ENCODE measurements at regions not wholly inside any gene's neighbourhood (a gene's known extent, or its start where the extent isn't known, plus 50 kb on each side); places are given as distances from the start of the nearest gene placed in this dataset.

GRCh38 chr16:86050591-86051367, 151.8 kb downstream of the IRF8 start:
- H3K27ac ChIP-seq (ENCODE audit: control insufficient read depth, insufficient read depth, low read length), result no peak overlapping the region
- FAIRE-seq, result no peak
- H3K9me1 ChIP-seq (ENCODE audit: control insufficient read depth, extremely low read depth, insufficient read depth, low read length), result no peaks in the 10 kb centered on the region
- H3K4me2 ChIP-seq (ENCODE audit: control insufficient read depth, extremely low read depth, insufficient read depth, low read depth, low read length), result no peak overlapping the region
- H3K4me1 ChIP-seq (ENCODE audit: control insufficient read depth, extremely low read depth, insufficient read depth, low read length), result no peaks in the 10 kb centered on the region
- DNase-seq (ENCODE audit: low read depth, low spot score), result no peak
- H4K20me1 ChIP-seq (ENCODE audit: control insufficient read depth, extremely low read depth, insufficient read depth, low read length), result no peaks in the 10 kb centered on the region
- peaks cover 23% of the 10 kb centered on the region for H3K27me3 ChIP-seq (ENCODE audit: control insufficient read depth, extremely low read depth, insufficient read depth, low read length)
- no peak overlapping the region for H3K4me3 ChIP-seq (ENCODE audit: control insufficient read depth in 2 of 3, extremely low read depth in 1 of 3, insufficient read depth in 2 of 3, low read depth in 1 of 3, low read length in 3 of 3)
- H3K9ac ChIP-seq (ENCODE audit: control insufficient read depth, extremely low read depth, insufficient read depth, low read length), result no peak overlapping the region
- H3K79me2 ChIP-seq (ENCODE audit: control insufficient read depth, insufficient read depth, low read length), result no peaks in the 10 kb centered on the region
- no peak overlapping the region for H2AFZ ChIP-seq (ENCODE audit: control insufficient read depth, low read length)
- H3K9me3 ChIP-seq (ENCODE audit: control insufficient read depth, low read depth, low read length), result no peaks in the 10 kb centered on the region
- TF ChIP-seq EZH2 (IDR thresholded peaks at IDR 0.05; ENCODE audit: low read length), result no peak
- TF ChIP-seq CTCF (optimal IDR thresholded peaks at IDR 0.05 in 1 of 3, IDR thresholded peaks at IDR 0.05 in 1 of 3, conservative IDR thresholded peaks at IDR 0.05 in 1 of 3; ENCODE audit: extremely low read depth in 1 of 3, insufficient read depth in 2 of 3, low read length in 3 of 3), result no peak
- no peaks in the 10 kb centered on the region for H3K36me3 ChIP-seq (ENCODE audit: control insufficient read depth in 2 of 2, extremely low read depth in 1 of 2, insufficient read depth in 2 of 2, low read length in 2 of 2)
- dilution Hi-C loops (cut with MboI; ENCODE audit: extremely low pct_ligation_motif_present, low sequenced_read_pairs), result no loop called here

GRCh38 chr16:86051368-86052114, 152.6 kb downstream of the IRF8 start:
- dilution Hi-C loops (cut with MboI; ENCODE audit: extremely low pct_ligation_motif_present, low sequenced_read_pairs), result no loop called here
- Histone ChIP-seq H3K4me2 (ENCODE audit: control insufficient read depth, extremely low read depth, insufficient read depth, low read depth, low read length) (no peak overlapping the region), H3K9me1 (ENCODE audit: control insufficient read depth, extremely low read depth, insufficient read depth, low read length) (no peaks in the 10 kb centered on the region), H3K9ac (ENCODE audit: control insufficient read depth, extremely low read depth, insufficient read depth, low read length) (no peak overlapping the region), H3K27ac (ENCODE audit: control insufficient read depth, insufficient read depth, low read length) (no peak overlapping the region), H3K79me2 (ENCODE audit: control insufficient read depth, insufficient read depth, low read length) (no peaks in the 10 kb centered on the region), H2AFZ (ENCODE audit: control insufficient read depth, low read length) (no peak overlapping the region), H4K20me1 (ENCODE audit: control insufficient read depth, extremely low read depth, insufficient read depth, low read length) (no peaks in the 10 kb centered on the region), H3K4me3 (ENCODE audit: control insufficient read depth in 2 of 3, extremely low read depth in 1 of 3, insufficient read depth in 2 of 3, low read depth in 1 of 3, low read length in 3 of 3) (no peak overlapping the region), H3K4me1 (ENCODE audit: control insufficient read depth, extremely low read depth, insufficient read depth, low read length) (no peaks in the 10 kb centered on the region), H3K9me3 (ENCODE audit: control insufficient read depth, low read depth, low read length) (no peaks in the 10 kb centered on the region), H3K36me3 (ENCODE audit: control insufficient read depth in 2 of 2, extremely low read depth in 1 of 2, insufficient read depth in 2 of 2, low read length in 2 of 2) (no peaks in the 10 kb centered on the region), H3K27me3 (ENCODE audit: control insufficient read depth, extremely low read depth, insufficient read depth, low read length) (peaks cover 22% of the 10 kb centered on the region)
- FAIRE-seq (no peak), DNase-seq (ENCODE audit: low read depth, low spot score) (no peak)
- no peak for TF ChIP-seq CTCF (optimal IDR thresholded peaks at IDR 0.05 in 1 of 3, IDR thresholded peaks at IDR 0.05 in 1 of 3, conservative IDR thresholded peaks at IDR 0.05 in 1 of 3; ENCODE audit: extremely low read depth in 1 of 3, insufficient read depth in 2 of 3, low read length in 3 of 3)
- no peak for TF ChIP-seq EZH2 (IDR thresholded peaks at IDR 0.05; ENCODE audit: low read length)

Measured in keratinocyte (primary cell).